GM21526 (cell line): ENCODE measurements at regions not wholly inside any gene's neighbourhood (a gene's known extent, or its start where the extent isn't known, plus 50 kb on each side); places are given as distances from the start of the nearest gene placed in this dataset.

Source experiments
- ATAC-seq: cut with Tn5 transposase; IDR thresholded peaks from one replicate; pipeline ENCODE4 v1.9.1; 2021; ENCODE audit warnings: moderate library complexity; ENCODE audit not compliant: unreplicated experiment, low FRiP score

DNA sequence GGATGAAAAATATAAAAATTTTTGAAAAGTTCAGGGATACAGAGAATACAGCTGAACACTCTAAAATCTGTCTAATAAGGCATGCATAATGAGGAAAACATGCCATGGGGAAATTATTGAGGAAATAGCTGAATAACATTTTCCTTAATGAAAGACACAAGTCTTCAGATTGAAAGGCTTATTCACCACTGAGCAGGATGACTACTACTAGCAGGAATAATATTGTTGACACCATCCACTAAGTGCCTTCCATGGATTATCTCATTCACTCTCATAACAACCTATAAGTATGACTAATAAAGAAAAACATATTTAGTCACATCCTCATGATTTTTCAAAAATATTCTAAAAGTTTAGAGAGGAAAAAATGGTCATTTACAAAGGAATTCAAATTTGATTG is 96.7 kb upstream of the FER start:
- ATAC-seq: no peak

DNA sequence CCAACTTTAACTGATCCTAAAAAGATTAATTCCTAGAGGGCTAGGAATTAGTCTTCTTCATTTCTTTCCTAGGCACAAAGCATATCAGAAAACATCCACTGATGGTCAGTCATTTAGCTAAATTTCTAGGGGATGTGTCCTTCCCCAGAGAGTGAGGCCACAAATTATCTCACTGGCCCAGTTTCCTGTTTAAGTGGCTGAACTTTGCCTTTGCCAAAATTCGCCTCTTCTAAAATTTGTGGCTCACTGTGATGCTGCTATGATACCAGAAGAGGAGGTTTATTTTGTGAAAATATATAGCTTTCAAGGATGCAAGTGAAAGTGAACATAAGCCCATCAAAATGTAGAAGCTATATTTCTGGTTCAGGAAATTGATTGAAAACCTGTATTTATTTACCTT is 98.1 kb upstream of the FER start:
- no peak for ATAC-seq

DNA sequence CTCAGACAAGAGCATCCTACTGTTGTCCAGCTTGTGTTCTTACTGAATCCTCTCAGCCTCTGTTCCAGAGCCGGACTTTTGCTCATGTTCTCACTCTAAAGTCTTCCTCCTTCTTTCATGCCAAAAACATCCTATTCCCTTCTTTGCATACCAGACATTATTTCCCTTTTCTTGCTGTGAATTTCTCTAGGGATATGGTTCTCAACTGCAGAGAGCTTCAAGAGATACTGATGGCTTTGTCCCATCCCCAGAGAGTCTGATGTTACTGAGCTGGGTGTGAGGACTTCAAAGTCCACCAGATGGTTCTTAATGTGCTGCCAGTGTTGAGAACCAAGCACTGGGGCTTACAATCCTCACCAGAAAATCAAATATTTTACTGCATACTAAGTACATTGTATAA is 98.6 kb upstream of the FER start:
- no peak for ATAC-seq

DNA sequence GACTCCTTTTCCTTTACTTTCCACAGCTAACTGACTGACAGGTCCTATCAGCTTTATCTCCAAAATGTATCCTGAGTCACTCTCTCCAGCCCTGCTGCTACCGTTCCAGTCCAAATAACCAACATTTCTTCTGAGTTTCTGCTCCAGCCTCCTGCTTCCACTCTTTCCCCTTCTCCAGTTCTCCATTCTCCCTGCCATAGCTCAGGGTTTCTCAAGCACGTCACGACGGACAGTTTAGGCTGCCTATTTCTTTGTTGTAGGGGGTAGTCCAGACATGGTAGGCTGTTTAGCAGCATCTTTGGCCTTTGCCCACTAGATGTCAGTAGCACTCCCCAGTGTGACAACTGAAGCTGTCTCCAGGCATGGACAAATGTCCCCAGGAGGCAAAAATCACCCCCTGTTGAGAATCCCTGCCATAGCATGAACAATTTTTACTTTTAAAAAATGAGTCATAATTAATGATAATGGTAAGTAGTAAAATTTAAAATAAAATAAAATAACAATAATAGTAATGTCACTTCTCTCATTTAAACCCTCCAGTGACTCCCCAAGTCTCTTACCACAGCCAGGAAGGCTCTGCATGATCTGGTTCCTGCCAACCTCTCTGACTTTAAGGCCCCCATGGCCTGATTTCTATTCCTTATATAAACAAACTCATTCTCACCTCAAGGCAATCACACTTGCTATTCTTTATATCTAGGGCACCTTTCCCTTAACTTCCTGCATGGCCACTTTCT is 105.4 kb upstream of the FER start:
- peak; percentile 95 for ATAC-seq

DNA sequence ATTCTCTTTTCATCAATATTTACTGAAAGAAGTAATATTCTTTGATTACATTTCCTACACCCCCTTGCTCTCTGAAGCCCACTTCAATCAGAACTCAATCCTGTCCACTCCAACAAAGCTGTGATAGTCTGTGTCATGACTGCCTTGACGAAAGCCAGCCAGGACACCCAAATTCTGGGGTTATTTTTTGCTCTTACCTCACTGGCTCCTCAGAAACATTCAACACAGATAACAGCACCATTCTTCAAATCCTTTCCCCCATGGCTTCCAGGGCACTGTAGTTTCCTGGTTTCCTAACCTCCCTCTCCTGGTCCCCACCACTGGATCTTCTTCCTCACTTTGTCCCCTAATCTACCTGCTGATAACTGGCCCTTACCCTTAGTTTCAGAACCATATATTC is 106.1 kb upstream of the FER start:
- no peak for ATAC-seq

DNA sequence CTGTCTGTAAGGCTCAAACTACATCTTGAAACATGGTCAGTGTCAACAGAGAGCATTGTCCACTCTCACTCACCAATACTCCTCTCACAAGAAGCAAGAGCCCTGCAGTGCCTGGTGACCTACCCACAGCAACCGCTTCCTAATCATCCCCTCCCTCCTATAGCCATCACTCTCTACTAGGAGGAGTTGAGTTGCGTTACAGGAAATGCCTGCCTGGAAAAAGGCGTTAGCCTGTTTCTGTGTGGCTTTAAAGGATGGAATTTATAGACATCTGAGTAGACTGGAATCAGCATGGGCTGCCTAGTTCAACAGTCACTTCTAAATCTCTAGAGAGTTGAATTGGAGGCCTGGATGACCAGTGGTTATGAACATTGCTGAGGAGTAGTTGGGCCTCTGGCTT is 108.3 kb upstream of the FER start:
- ATAC-seq: no peak

DNA sequence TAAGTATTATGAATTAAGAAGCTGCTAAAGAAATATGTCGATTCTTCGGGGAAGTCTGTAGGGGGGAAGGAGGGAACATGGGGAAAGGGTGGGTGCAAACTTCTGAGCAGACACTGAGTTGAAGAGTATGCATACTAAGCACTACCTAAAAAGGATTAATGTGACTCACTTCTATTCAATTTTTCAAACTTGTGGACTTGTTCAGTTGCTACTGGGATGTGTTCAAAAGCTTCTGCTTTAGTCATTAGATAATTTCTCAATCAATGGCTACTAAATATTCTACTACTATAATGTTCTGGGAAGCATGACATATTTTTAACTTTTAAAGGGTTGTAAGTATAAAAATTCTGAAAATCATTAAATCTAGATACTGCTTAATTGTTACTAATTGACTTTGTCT is 109.7 kb upstream of the FER start:
- ATAC-seq: no peak

DNA sequence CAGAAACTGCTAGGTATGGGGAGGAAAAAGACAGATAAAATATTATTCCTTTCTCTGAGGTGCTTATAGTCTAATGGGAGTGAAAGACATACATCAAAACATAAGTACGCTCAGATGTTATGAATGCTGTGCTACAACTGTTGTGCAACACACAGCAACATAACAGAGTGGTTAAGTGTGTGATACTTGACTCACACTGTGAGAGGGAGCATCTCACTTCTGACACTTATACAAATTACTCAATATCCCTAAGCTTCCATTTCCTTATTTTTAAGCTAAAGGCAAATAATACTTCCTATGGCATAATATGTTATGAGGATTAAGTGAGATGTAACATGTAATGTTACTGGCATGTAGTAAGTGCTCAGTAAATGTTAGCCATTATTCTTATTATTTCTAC is 110.6 kb upstream of the FER start:
- ATAC-seq: no peak

DNA sequence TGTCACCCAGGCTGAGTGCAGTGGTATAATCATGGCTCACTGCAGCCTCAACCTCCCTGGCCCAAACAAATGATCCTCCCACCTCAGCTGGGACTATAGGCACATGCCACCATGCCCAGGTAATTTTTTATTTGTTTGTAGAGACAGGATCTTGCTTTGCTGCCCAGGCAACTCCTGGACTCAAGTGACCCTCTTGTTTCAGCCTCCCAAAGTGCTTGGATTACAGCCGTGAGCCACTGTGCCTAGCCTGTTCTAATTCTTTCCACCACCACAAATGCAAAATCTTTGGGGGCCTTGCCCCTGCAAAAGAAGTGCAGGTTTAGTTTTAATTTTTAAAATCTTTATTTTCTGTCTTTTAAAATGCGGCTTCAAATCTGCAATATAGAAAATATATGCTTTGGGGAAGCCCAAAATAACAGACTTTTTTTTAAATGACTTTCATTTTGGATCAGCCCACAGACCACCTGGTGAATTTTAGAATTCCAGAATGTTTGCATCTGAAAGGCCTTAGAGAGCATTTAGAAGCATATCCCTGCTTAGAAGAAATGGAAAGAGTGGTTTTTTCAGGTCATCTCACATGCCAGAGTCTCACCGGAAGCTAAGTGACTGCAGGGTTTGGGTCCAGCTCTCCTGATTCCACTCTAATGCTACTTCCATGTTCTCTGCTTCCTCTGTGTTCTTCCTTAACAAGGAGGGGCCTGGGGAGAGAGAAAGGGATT is 111.4 kb upstream of the FER start:
- no peak for ATAC-seq

DNA sequence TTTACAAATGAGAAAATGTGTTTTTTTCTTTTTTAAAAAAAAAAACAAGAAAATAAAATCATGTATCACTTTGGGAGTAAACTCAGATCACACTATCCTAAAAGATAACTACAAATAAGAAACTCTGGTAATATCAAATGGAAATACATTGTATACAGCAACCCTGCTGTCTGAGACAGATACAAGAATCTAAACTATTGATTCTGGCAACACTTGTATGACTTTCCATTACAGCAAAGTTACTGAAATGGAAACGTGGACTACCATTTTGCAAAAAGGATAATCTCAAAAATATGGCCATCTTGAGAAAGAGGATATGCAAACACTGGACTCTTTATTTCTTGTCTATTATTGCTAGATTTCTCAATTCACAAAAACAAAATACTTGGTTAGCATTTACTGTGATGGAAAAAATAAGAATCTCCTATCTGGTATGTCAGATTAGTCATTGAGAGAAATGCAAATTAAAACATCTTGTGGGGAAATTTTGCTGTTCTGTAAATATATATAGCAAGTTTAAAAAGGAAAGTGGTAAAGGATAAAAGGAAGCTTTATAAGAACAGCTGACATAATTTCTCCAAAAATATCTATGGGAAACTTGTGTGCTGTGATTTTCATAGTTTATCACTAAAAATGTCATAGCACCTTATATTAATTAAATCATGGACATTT is 112.9 kb upstream of the FER start:
- ATAC-seq: no peak

DNA sequence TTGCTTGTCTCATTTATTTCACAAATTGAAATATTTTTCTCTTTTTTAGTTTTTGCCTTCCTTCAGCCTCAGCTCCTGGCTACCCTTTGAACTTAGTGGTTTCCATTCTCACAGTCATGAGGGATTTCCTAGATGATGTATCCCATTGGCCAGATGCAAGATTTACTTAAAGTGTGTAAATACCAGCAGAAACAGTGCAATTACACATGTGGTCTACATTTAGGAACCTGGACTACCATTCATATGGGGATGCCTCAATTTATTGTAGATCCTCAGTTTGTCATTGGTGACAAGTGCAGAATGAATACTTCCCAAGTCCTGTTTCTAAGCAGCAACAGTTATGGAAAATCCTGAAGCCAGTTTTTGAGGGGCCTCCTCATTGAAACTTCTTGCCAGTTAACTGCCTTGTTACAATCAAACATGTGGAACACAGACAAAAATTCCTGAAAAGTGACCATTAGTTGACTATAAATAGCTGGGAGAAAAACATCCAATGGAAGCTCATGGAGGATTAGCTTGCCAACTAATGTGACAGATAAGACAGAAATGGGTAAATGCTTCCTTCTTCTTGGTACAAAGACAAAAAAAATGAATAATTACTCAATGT is 113.6 kb upstream of the FER start:
- ATAC-seq: no peak

DNA sequence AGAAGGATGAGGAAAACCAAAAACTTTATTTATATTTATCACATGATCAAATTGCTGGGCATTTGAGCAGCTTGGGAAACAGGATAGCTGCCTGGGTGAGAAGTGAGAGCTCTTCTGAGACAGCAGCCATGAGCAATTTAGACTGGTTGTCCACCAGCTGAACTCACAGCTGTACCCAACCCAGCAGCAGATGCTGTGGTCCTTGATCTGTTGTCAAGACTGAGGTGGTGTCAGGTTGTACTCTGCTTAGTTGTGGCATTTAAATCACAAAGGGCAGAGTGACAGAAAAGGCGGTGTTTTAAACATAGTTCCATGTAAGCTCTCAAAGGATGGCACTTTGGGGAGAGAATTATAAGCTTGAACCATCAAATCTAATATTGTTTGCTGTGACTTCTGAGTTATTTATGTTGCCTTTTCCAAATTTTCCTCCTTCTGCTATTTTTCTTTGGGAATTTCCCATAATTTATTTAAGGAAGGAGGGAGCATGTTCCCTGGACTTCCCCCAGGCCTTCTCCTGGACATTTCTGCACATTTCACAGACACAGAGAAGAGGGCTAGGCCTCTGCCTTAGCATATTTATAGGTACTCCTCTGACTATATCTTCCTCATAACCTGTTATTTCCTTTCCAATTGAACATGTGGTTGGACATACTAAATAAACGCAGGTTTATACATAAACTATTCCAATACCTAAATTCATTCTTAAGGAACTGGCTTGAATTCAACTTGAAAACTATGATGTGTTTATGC is 117.7 kb upstream of the FER start:
- no peak for ATAC-seq

DNA sequence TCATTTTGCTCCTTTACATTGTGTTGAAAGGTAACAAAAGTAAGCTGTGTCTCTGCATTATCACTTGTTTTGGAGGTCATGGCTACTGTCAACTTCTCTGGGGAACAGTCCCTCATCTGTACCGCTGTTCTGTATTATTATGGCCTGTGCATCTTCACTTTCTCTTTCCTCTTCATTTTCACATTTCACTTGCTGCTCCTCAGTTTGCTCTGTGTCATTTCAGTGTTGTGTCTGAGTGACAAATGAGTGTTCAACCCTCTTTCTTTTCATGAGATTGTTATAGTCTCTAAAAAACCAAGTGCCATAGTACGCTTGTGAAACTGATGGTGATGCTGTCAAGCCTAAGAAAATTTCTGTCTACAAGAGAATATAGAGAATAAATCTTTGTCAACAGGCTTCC is 122.0 kb upstream of the FER start:
- peak; percentile 51 for ATAC-seq

DNA sequence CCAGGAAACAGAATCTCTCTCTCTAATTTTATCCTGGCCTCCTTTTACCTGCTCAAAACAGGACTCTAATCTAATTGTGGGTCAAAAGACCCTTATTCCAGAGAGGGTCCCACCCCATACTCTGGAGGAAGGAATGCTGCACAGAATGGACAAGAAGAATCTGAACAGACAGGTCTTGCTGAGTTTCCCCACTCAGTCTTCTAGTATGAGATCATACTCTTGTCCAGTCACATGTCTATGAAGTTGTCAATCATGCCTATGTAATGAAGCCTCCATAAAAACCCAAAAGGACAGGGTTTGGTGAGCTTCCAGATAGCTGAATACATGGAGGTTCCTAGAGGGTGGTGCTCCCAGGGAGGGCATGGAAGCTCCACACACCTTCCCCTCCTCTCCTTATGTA is 123.9 kb upstream of the FER start:
- ATAC-seq: no peak

DNA sequence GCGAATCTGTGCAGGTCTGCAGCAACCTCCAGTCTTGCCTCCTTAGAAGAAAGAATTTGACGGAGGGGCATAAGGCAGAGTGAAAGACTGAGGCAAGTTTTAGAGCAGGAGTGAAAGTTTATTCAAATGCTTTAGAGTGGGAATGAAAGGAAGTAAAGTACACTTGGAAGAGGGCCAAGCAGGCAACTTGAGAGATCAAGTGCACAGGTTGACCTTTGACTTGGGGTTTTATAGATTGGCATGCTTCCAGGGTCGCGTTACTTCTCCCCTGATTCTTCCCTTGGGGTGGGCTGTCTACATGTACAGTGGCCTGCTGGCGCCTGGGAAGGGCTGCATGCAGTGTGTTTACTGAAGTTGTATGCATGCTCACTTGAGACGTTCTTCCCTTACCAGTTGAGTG is 127.2 kb upstream of the FER start:
- no peak for ATAC-seq

DNA sequence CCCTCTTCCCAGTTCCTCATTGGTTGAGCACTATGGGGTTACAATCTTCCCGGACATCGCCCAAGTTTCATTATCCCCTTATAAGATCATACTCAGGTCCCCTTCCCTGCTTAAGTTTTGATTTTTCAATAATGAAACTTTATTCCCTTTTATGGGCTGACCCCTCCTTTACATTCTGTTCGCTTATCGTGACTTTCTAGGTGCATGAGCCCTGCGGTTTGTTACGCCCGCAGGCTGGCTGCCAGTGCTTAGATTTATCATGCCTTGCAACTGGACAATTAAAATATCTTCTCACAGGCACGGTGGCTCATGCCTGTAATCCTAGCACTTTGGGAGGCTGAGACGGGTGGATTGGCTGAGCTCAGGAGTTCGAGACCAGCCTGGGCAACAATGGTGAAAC is 127.9 kb upstream of the FER start:
- ATAC-seq: no peak

DNA sequence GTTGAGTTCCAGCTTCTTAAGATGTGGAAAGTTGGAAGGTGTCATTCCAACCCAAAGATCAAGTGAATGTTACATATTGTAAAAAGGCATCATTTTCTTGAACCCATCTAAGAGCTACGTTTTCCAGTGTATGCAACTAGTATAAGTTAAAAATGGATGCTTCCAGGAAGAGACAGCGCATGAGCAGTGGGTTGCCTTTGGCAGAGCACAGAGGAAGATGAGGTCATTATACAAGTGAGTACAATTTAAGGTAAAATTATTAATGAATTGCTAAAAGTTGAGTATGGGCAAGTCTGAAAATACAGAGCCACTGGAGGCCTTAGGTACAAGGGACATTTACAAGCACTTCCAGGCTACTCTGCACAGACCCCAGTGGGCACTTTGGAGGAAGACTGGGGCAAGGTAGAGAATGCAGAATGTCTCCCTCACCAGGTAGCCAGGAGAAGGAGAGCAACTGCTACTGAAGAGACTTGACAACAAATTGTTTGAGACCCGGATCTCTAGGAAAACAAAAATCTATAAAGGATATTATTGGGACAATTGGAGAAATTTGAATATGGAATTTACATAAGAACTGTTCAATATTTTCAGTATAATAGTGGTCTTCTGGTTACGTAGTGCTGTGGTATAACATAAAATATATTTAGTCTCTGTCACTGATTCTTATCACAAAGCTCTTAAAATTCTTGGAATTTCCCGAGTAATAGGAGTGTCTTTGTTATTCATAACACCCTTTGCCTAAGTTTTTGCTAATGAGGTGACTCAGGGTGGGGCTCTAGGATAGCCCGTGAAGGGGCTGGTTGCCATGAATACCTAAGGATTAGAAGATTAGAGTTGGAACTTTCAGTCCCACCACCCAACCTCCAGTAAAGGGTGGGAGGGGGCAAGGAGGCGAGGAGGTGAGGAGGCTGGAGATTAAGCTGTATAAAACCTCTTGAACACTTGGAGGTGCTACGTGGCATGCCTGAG is 129.9 kb upstream of the FER start:
- no peak for ATAC-seq

DNA sequence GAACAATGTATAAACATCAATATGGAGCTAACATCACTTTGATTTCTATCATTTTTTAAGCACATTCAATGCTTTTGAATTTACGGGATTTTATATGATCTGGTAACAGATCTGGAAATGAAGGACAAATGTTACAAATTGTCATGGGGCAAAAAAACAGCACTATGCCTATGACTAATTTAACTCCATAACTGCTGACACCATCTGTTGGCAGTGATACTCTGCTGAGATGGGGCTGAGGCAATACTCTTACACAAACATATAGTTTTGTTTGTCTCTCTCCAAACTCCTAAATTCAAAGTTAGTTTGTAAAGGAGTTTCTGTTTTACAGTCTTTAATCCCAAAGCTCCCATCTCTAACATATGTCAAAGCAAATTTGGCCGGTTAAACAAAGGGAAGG is 132.5 kb upstream of the FER start:
- no peak for ATAC-seq

DNA sequence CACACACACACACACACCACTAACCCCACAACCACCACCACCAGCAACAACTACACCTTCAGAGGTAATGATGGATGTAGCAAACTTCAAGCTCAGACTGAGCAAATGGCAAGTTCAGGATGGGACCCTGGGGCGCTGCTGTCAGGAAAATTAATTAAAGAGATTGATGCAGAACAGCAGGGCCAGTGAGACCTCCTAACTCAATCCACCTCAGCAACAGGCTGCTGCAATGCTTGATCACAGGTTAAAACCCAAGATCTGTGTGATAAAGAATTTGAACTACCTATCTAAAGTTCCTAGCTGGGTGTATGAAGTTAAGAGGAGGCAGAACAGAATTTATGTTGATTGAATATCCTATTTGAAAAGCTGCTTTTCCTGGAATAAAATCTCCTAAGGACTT is 140.3 kb upstream of the FER start:
- ATAC-seq: no peak

DNA sequence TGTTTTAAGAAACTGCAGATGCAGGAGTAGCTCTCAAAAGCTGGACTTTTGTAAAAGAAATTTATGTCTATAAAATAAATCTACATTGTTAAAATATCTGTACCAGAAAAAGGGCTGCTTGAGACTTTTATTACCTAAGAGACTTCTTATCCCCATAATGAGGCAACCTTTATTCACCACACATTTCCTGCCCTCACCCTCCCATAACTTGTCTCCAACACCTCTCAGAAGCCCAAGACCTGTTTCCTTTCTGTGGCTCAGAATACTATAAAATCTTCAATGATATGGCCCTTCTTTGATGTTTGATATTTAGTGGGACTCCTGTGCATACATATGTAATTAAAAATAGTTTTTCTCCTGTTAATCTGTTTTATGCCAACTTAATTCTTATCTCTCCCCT is 141.5 kb upstream of the FER start:
- ATAC-seq: no peak
